ENCODE measurements at regions not wholly inside any gene's neighbourhood (a gene's known extent, or its start where the extent isn't known, plus 50 kb on each side); places are given as distances from the start of the nearest gene placed in this dataset.

GRCh38 chr21:34298534-34299167 is 65.2 kb upstream of the KCNE2 start:
- WGBS = 61% methylated on average over 3 of the region's 3 CpGs
- peak in 1 of 2 donors; percentile 76 for DNase-seq (ENCODE audit: low spot score in 2 of 2)
- H3K9me3 ChIP-seq = no peaks in the 10 kb centered on the region
- no peak overlapping the region for H3K27ac ChIP-seq
- no peaks in the 10 kb centered on the region for H3K27me3 ChIP-seq
- H3K36me3 ChIP-seq = no peaks in the 10 kb centered on the region
- TF ChIP-seq EP300 (IDR thresholded peaks at IDR 0.05) (no peak), POLR2AphosphoS5 (IDR thresholded peaks at IDR 0.05) (no peak), POLR2A (IDR thresholded peaks at IDR 0.05) (no peak)
- TF ChIP-seq, protein P1, sequence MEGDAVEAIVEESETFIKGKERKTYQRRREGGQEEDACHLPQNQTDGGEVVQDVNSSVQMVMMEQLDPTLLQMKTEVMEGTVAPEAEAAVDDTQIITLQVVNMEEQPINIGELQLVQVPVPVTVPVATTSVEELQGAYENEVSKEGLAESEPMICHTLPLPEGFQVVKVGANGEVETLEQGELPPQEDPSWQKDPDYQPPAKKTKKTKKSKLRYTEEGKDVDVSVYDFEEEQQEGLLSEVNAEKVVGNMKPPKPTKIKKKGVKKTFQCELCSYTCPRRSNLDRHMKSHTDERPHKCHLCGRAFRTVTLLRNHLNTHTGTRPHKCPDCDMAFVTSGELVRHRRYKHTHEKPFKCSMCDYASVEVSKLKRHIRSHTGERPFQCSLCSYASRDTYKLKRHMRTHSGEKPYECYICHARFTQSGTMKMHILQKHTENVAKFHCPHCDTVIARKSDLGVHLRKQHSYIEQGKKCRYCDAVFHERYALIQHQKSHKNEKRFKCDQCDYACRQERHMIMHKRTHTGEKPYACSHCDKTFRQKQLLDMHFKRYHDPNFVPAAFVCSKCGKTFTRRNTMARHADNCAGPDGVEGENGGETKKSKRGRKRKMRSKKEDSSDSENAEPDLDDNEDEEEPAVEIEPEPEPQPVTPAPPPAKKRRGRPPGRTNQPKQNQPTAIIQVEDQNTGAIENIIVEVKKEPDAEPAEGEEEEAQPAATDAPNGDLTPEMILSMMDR (IDR thresholded peaks at IDR 0.05) = no peak
- H3K4me1 ChIP-seq = no peaks in the 10 kb centered on the region
- no peak overlapping the region for H3K4me3 ChIP-seq

DNA sequence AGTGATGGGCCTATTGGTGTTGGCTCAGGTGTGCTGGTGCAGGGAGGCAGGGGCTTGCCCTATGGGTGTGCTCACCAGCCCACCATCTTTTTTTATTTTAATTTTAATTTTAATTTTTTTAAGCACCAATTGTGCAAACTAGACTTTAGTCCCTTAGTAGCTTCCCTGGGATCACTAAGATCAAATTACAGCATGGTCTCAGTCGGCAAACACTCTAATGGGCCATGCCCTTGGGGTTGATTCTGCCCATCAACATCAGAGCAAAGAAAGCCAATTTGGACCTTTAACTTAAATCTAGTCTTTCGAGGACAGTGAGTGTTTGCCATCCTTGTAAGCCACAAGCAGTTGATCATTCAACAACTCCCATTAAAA is 64.7 kb upstream of the KCNE2 start:
- no peak for DNase-seq (ENCODE audit: low spot score in 2 of 2)
- Histone ChIP-seq H3K4me1 (no peaks in the 10 kb centered on the region), H3K36me3 (no peaks in the 10 kb centered on the region), H3K4me3 (no peak overlapping the region), H3K9me3 (no peaks in the 10 kb centered on the region), H3K27ac (no peak overlapping the region), H3K27me3 (no peaks in the 10 kb centered on the region)
- TF ChIP-seq EP300 (IDR thresholded peaks at IDR 0.05) (no peak), POLR2AphosphoS5 (IDR thresholded peaks at IDR 0.05) (no peak), POLR2A (IDR thresholded peaks at IDR 0.05) (no peak)
- TF ChIP-seq, protein P1 (IDR thresholded peaks at IDR 0.05) = no peak
- 54% methylated on average over 2 of the region's 2 CpGs for WGBS

- Histone ChIP-seq H3K9me3 (no peaks in the 10 kb centered on the region), H3K4me3 (no peak overlapping the region), H3K27me3 (no peaks in the 10 kb centered on the region), H3K27ac (no peak overlapping the region), H3K36me3 (no peaks in the 10 kb centered on the region), H3K4me1 (peaks cover 4% of the 10 kb centered on the region)
- TF ChIP-seq EP300 (IDR thresholded peaks at IDR 0.05) (no peak), POLR2A (IDR thresholded peaks at IDR 0.05) (no peak), POLR2AphosphoS5 (IDR thresholded peaks at IDR 0.05) (no peak)
- TF ChIP-seq, protein P1 (IDR thresholded peaks at IDR 0.05) = no peak
- 83% methylated on average over 6 of the region's 6 CpGs for WGBS
- DNase-seq (ENCODE audit: low spot score in 2 of 2) = no peak
Observed at GRCh38 chr21:34302521-34302920, 61.3 kb upstream of the KCNE2 start.

GRCh38 chr21:34305605-34306604 is 57.9 kb upstream of the KCNE2 start:
- TF ChIP-seq POLR2AphosphoS5 (IDR thresholded peaks at IDR 0.05) = peak in 1 of 3 donors; percentile 49
- TF ChIP-seq POLR2A (IDR thresholded peaks at IDR 0.05) = no peak
- TF ChIP-seq, protein P1 (IDR thresholded peaks at IDR 0.05) = no peak
- Histone ChIP-seq H3K4me1 (peaks cover 4% of the 10 kb centered on the region), H3K36me3 (no peaks in the 10 kb centered on the region), H3K9me3 (no peaks in the 10 kb centered on the region), H3K27me3 (no peaks in the 10 kb centered on the region), H3K27ac (no peak overlapping the region), H3K4me3 (no peak overlapping the region)
- WGBS = 37% methylated on average over 14 of the region's 14 CpGs
- DNase-seq (ENCODE audit: low spot score in 2 of 2) = no peak

DNA sequence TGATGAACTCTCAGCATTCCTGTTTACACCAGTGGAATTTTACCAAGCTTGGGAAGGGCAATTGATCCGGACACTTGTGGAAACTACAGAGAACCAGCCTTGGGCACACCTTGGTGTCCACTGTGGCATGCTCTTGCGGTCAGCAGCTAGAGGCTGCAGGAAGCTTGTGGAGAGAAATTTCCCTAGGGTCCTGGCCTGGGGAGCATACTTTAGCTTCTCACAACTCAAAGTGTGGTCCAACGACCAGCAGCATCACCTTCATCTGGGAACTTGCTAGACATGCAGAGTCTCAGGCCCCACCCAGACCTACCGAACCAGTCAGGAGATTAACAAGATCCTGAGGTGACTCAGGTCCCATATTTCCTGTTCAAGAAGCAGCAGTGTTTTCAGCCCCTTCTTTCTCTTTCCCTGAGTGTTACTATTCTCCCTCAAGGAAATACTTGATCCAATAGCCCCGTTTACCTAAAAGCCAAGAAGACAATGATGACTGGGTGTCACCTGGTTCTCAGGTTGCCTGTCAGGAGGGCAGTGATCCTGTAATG is 55.7 kb upstream of the KCNE2 start:
- Histone ChIP-seq H3K4me1 (peaks cover 4% of the 10 kb centered on the region), H3K9me3 (no peaks in the 10 kb centered on the region), H3K27me3 (no peaks in the 10 kb centered on the region), H3K36me3 (no peaks in the 10 kb centered on the region), H3K4me3 (no peak overlapping the region), H3K27ac (no peak overlapping the region)
- no peak for DNase-seq (ENCODE audit: low spot score in 2 of 2)
- TF ChIP-seq EP300 (IDR thresholded peaks at IDR 0.05) (no peak), POLR2A (IDR thresholded peaks at IDR 0.05) (no peak), POLR2AphosphoS5 (IDR thresholded peaks at IDR 0.05) (no peak)
- TF ChIP-seq, protein P1 (IDR thresholded peaks at IDR 0.05) = no peak
- WGBS = 87% methylated on average over 5 of the region's 5 CpGs
